ENCODE measurements at regions not wholly inside any gene's neighbourhood (a gene's known extent, or its start where the extent isn't known, plus 50 kb on each side); places are given as distances from the start of the nearest gene placed in this dataset.

GRCh38 chr4:154086247-154086646 is 297.4 kb upstream of the SFRP2 start:
- no peak for DNase-seq

- DNase-seq: no peak
These were observed 296.0 kb upstream of the SFRP2 start for GRCh38 chr4:154084864-154085263.

GRCh38 chr4:154082760-154083535 is 294.1 kb upstream of the SFRP2 start:
- DNase-seq: no peak

GRCh38 chr4:154081391-154081790 is 292.5 kb upstream of the SFRP2 start:
- no peak for DNase-seq

GRCh38 chr4:154078504-154079350 is 289.8 kb upstream of the SFRP2 start:
- DNase-seq: peak; percentile 30

- no peak for DNase-seq
These were observed 288.0 kb upstream of the SFRP2 start for GRCh38 chr4:154076921-154077320.

- DNase-seq: peak; percentile 7
These were observed 284.4 kb upstream of the SFRP2 start for GRCh38 chr4:154073107-154073822.

GRCh38 chr4:154067786-154068185 is 278.9 kb upstream of the SFRP2 start:
- DNase-seq: no peak

GRCh38 chr4:154065368-154065767 is 276.5 kb upstream of the SFRP2 start:
- DNase-seq: no peak

- DNase-seq: no peak
These were observed 275.4 kb upstream of the SFRP2 start for GRCh38 chr4:154064244-154064643.

- no peak for DNase-seq
These were observed 260.7 kb upstream of the SFRP2 start for GRCh38 chr4:154049457-154050181.

- DNase-seq: no peak
These were observed 258.9 kb upstream of the SFRP2 start for GRCh38 chr4:154047733-154048132.

GRCh38 chr4:154044742-154045485 is 256.0 kb upstream of the SFRP2 start:
- no peak for DNase-seq

- DNase-seq: no peak
These were observed 255.2 kb upstream of the SFRP2 start for GRCh38 chr4:154044108-154044531.

- no peak for DNase-seq
These were observed 252.8 kb upstream of the SFRP2 start for GRCh38 chr4:154041640-154042039.

GRCh38 chr4:154039435-154040343 is 250.8 kb upstream of the SFRP2 start:
- no peak for DNase-seq

GRCh38 chr4:154036856-154037255 is 248.0 kb upstream of the SFRP2 start:
- no peak for DNase-seq

- no peak for DNase-seq
These were observed 246.5 kb upstream of the SFRP2 start for GRCh38 chr4:154035341-154035740.

GRCh38 chr4:154033921-154034320 is 245.0 kb upstream of the SFRP2 start:
- no peak for DNase-seq

GRCh38 chr4:154032914-154033313 is 244.0 kb upstream of the SFRP2 start:
- DNase-seq: no peak

- no peak for DNase-seq
These were observed 241.9 kb upstream of the SFRP2 start for GRCh38 chr4:154030746-154031145.
